ENCODE measurements at regions not wholly inside any gene's neighbourhood (a gene's known extent, or its start where the extent isn't known, plus 50 kb on each side); places are given as distances from the start of the nearest gene placed in this dataset.

GRCh38 chr2:144605231-144605840, 85.4 kb upstream of the ZEB2 start:
- no peak for DNase-seq (ENCODE audit: low spot score)

- DNase-seq (ENCODE audit: low spot score): no peak
Measured at GRCh38 chr2:144603334-144603733, 83.4 kb upstream of the ZEB2 start.

- DNase-seq (ENCODE audit: low spot score): no peak
Measured at GRCh38 chr2:144598906-144599305, 79.0 kb upstream of the ZEB2 start.

DNA sequence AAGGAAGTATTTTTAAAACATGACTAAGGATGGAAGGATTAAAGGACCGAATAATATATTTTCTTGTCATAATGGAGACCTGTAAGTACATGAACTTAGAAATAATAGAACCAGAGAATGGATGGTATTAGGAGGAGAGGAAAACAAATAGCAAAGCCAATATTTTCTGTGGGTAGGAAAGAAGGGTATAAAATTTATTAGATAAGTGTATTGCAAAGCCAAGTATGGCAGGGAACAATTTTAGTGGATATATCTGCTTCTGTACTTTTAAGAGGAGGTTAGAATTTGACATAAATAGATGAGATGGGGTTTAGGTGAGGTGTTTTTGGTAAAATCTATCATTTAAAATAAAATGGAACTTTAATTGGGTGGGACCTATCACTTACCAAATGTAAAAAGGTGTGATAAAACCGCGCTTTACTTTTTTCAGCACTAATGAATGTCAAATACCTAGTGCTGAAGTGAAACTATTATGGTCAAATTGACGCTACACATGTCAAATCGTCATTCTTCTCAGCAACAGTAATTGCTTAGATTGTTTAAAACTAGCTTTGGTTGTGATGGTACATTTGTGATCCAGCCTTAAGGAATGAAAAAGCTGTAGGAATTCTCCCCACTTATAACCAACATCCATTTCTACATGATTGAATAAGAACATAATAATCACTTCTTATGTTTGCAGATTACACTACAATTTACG, 78.1 kb upstream of the ZEB2 start:
- no peak for DNase-seq (ENCODE audit: low spot score)

- no peak for DNase-seq (ENCODE audit: low spot score)
Measured at GRCh38 chr2:144597388-144597787, 77.5 kb upstream of the ZEB2 start.

- DNase-seq (ENCODE audit: low spot score): no peak
Measured at GRCh38 chr2:144596073-144596871, 76.4 kb upstream of the ZEB2 start.

- no peak for DNase-seq (ENCODE audit: low spot score)
Measured at GRCh38 chr2:144595686-144596072, 75.8 kb upstream of the ZEB2 start.

DNA sequence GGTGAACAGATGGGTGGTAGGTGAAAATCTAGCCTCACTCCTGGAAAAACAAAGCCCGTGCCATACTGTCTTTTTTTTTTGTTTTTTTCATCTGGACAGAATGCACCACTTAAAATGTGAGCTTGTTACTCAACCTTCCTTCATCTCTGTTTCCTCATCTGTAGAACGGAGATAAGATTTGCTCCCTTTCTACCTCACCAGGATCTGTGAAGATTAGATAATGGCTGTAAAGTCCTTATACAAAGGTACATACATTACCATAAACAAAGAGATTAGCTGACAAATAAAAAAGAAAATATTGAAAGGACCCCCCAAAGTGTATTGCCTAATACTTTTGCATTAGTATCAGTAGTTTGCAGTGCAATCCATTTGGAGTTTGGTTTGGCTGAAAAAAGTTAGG, 75.4 kb upstream of the ZEB2 start:
- DNase-seq (ENCODE audit: low spot score): no peak

GRCh38 chr2:144593803-144594202, 73.9 kb upstream of the ZEB2 start:
- no peak for DNase-seq (ENCODE audit: low spot score)

DNA sequence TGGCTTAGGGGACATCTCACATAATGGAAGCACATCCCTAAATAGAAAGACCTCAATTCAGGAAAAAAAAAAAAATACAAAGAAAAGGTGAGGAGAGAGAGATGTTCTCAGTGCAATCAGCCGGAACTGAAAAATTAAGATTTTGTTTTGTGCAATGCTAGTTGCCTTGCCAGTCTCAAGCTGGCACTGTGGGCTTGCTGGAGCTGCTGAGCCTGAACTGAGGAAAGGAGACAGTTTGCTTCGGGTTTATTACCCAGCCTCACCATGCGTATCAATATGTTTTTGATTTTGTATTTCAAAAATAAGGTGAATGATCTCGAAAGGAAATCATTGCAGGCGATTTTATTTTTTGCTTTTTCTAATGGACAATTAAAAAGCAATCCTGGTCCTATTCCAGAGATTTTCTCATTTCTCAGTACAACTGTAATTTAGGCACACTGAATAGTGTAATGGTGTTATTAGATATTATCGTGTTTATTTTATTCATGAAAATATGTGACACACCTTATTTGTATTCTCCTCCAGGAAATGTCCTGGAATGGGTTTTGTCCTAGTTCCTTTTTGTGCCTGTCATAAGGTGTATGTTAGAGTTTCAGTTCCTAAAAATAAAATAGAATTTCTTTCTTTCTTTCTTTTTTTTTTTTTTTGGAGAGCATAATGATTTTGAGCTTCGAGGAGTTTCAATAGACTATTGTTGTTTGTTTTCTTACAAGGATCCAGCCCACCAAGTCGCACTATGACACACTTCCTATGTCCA, 72.8 kb upstream of the ZEB2 start:
- no peak for DNase-seq (ENCODE audit: low spot score)

GRCh38 chr2:144587306-144587705, 67.4 kb upstream of the ZEB2 start:
- DNase-seq (ENCODE audit: low spot score): no peak

DNA sequence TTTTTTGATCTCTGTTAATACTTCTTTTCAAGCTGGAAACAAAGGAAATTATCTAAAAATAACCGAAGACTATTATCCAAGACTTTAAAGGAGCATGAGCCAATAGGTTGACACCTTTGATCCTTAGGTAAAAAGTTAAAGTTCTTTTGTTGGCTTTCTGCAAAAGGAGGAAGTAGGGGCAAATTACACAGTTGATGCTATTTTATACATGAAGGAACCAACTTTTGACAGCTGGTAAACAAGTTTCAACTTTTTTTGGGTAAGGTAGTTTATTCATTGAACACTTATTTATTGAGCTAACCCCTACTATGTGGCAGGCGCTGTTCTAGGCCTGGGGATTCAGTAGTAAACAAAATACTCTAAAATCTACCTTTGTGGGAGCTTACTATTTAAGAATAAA, 66.6 kb upstream of the ZEB2 start:
- no peak for DNase-seq (ENCODE audit: low spot score)

DNA sequence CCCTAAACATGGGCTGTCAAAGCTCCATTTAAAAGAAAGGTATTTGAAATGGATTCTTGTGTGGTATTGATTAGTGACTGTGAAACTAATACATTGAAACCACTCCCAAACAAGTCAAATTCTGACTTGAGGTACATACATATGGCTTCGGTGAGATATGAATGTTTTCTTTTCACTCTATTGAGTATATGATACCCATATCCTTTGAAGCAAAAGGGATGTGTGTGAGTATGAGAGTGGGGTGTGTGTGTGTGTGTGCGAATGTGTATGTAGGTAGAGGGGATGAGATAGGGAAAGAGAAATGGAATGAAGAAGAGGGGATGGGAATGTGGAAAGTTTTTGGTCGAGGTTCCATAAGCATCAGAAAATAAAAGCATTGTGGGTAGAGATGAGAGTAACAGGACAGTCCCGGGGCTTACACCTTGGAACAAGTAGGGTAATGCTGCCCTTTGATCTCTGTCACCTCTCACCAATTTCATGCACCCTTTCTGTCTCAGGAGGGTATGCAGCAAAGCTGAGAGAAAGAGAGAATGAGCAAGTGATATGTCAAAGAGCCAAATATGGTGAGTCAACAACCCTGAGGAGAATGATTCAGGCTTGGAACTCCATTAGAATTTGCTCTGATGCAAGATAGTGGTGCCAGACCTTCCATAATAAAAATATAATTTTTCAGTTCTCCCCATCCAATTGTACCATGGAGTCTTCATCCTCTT, 64.0 kb upstream of the ZEB2 start:
- no peak for DNase-seq (ENCODE audit: low spot score)

DNA sequence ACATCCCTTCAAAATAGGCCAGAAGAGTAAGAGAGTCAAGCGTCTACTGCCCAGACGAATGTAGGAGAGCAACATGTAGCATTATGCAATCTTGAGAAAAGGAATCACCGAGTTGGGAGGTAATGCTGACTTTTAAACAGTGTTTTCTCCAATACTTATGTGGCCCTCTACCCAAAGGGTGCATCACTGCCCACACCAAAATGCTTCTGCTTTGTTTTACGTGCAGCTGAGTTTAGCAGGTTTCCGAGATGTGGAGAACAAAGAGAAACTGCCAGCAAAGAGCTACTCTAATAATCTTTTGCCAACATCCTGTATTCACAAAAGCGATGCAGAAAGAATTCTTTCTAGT, 63.4 kb upstream of the ZEB2 start:
- DNase-seq (ENCODE audit: low spot score): no peak

DNA sequence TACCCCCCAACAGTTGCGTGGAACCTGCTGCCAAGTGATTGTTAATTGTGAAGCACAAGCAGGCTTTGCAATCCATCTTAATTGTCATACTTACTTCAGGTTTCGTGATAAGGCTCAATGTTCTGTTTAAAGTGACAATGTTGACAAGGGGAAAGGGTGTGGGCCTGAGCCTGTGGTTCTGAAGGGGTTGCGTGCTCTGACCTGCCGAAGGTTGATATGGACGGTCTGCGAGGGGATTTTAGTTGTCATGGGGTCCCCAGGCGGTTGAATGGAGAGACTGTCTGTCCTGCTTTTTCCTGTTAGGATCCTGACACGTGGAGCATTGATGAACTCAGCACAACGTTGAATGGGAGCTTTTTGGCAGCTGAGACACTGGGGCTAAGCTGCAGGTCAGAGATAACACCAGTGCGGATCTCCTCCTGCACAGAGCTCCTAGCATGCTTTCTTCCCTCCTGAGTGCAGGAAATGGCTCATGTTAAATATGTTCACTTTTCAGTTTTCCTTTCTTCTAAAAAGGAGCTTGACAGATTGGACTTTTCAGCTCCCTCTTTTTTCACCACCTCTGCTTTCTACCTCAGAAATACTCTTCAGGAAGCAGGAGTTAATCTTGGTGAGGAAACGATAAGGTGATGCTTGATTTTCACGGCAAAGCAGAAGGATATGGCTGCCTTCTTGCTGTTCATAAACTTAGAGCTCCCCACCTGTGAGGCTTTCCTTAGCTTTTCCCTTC, 62.9 kb upstream of the ZEB2 start:
- DNase-seq (ENCODE audit: low spot score): no peak

DNA sequence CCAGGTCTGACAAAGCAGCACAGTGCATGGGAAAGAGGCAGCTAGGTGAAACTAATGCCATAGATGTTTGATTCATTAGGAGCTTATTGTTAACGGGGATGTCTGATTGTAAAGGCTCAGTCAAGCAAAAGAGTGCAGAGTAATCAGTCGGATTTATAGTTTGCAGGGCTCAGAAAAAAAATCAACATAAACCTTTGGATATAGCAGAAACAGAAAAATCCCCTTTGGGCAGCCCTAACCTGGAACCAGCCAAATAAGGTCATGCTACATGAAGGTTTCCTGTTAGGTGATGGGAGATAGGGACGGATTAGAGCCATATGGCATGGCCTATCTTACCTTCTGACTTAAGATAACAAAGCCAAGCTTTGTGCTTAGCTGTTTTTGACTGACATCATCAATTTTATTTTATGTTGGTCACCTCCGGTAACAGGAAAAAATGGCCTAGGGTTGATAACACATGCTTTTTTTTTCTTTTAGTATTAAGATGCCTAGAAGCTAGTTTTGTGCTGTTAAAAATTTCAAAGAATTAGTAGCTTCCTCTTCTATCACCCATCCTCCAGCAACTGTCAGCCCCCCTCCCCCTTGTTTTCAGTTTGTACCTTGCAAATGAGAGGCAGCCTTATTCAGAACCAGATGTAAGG, 60.7 kb upstream of the ZEB2 start:
- peak; percentile 65 for DNase-seq (ENCODE audit: low spot score)

- DNase-seq (ENCODE audit: low spot score): no peak
Measured at GRCh38 chr2:144579556-144579955, 59.6 kb upstream of the ZEB2 start.

- DNase-seq (ENCODE audit: low spot score): no peak
Measured at GRCh38 chr2:144578099-144578498, 58.2 kb upstream of the ZEB2 start.

DNA sequence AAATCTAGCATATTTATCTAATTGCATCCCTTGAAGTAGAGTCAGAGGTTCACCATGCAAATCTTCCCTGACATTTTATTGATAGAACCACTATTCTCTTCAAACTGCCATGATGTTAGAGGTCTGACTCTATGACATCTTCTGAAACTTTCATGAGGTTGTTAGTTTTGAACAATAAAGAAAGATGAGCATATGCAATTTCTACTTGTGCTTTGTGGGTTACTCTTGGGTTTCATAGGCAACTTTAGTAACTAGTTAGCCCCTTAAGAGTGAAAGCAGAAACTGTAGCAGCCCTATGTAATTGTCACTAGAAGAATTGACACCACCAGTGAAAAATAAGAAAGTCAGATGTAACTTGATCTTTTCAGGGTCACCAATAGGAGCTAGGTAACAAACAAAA, 53.1 kb upstream of the ZEB2 start:
- no peak for DNase-seq (ENCODE audit: low spot score)

- DNase-seq (ENCODE audit: low spot score): no peak
Measured at GRCh38 chr2:144571770-144572169, 51.9 kb upstream of the ZEB2 start.

Measured in SK-N-DZ (cell line).